ENCODE measurements at regions not wholly inside any gene's neighbourhood (a gene's known extent, or its start where the extent isn't known, plus 50 kb on each side); places are given as distances from the start of the nearest gene placed in this dataset.

- 43% methylated on average over 7 of the region's 7 CpGs for WGBS (ENCODE audit: insufficient coverage)
- Histone ChIP-seq H3K4me1 (ENCODE audit: control insufficient read depth, insufficient read depth, low read length) (peaks cover 44% of the 10 kb centered on the region), H3K27ac (ENCODE audit: low read depth, low read length) (peak overlapping the region; percentile 50), H3K4me3 (ENCODE audit: low read depth, low read length) (no peak overlapping the region), H3K27me3 (ENCODE audit: control insufficient read depth, insufficient read depth, low read length) (no peaks in the 10 kb centered on the region), H3K9me3 (ENCODE audit: control insufficient read depth, insufficient read depth, low read length) (no peaks in the 10 kb centered on the region), H3K36me3 (ENCODE audit: control insufficient read depth, insufficient read depth, low read length) (no peaks in the 10 kb centered on the region)
- DNase-seq (ENCODE audit: low read depth in 4 of 6, low spot score in 6 of 6): peak in 1 of 6 donors; percentile 52
These were observed 80.6 kb upstream of the SYT13 start for GRCh38 chr11:45366619-45367190.

GRCh38 chr11:45365961-45366618 is 79.9 kb upstream of the SYT13 start:
- Histone ChIP-seq H3K36me3 (ENCODE audit: control insufficient read depth, insufficient read depth, low read length) (no peaks in the 10 kb centered on the region), H3K4me1 (ENCODE audit: control insufficient read depth, insufficient read depth, low read length) (peaks cover 38% of the 10 kb centered on the region), H3K4me3 (ENCODE audit: low read depth, low read length) (no peak overlapping the region), H3K27ac (ENCODE audit: low read depth, low read length) (peak overlapping the region; percentile 50), H3K27me3 (ENCODE audit: control insufficient read depth, insufficient read depth, low read length) (no peaks in the 10 kb centered on the region), H3K9me3 (ENCODE audit: control insufficient read depth, insufficient read depth, low read length) (no peaks in the 10 kb centered on the region)
- WGBS (ENCODE audit: insufficient coverage): 45% methylated on average over 13 of the region's 16 CpGs
- peak in 3 of 6 donors; percentile 26 to 70 (median 60) for DNase-seq (ENCODE audit: low read depth in 4 of 6, low spot score in 6 of 6)

GRCh38 chr11:45362636-45363035 is 76.5 kb upstream of the SYT13 start:
- no CpG with 5 or more reads among the region's 3 CpGs for WGBS (ENCODE audit: insufficient coverage)
- no peak overlapping the region for H3K4me3 ChIP-seq (ENCODE audit: low read depth, low read length)
- H3K9me3 ChIP-seq (ENCODE audit: control insufficient read depth, insufficient read depth, low read length): no peaks in the 10 kb centered on the region
- no peak for DNase-seq (ENCODE audit: low read depth in 4 of 6, low spot score in 6 of 6)
- H3K27me3 ChIP-seq (ENCODE audit: control insufficient read depth, insufficient read depth, low read length): no peaks in the 10 kb centered on the region
- peaks cover 17% of the 10 kb centered on the region for H3K4me1 ChIP-seq (ENCODE audit: control insufficient read depth, insufficient read depth, low read length)
- H3K36me3 ChIP-seq (ENCODE audit: control insufficient read depth, insufficient read depth, low read length): no peaks in the 10 kb centered on the region
- H3K27ac ChIP-seq (ENCODE audit: low read depth, low read length): no peak overlapping the region

- no peak for DNase-seq (ENCODE audit: low read depth in 4 of 6, low spot score in 6 of 6)
These were observed 75.4 kb upstream of the SYT13 start for GRCh38 chr11:45361551-45361950.

GRCh38 chr11:45355706-45356041 is 69.5 kb upstream of the SYT13 start:
- peak in 1 of 6 donors; percentile 37 for DNase-seq (ENCODE audit: low read depth in 4 of 6, low spot score in 6 of 6)
- WGBS (ENCODE audit: insufficient coverage): 0% methylated on average over 3 of the region's 5 CpGs
- Histone ChIP-seq H3K27ac (ENCODE audit: low read depth, low read length) (peak overlapping the region; percentile 65), H3K36me3 (ENCODE audit: control insufficient read depth, insufficient read depth, low read length) (no peaks in the 10 kb centered on the region), H3K27me3 (ENCODE audit: control insufficient read depth, insufficient read depth, low read length) (no peaks in the 10 kb centered on the region), H3K4me3 (ENCODE audit: low read depth, low read length) (peak overlapping the region; percentile 63), H3K4me1 (ENCODE audit: control insufficient read depth, insufficient read depth, low read length) (no peaks in the 10 kb centered on the region), H3K9me3 (ENCODE audit: control insufficient read depth, insufficient read depth, low read length) (no peaks in the 10 kb centered on the region)

More at GRCh38 chr11:45361551-45361950, 75.4 kb upstream of the SYT13 start:
- Histone ChIP-seq H3K4me1 (ENCODE audit: control insufficient read depth, insufficient read depth, low read length) (peaks cover 11% of the 10 kb centered on the region), H3K27ac (ENCODE audit: low read depth, low read length) (no peak overlapping the region), H3K9me3 (ENCODE audit: control insufficient read depth, insufficient read depth, low read length) (no peaks in the 10 kb centered on the region), H3K36me3 (ENCODE audit: control insufficient read depth, insufficient read depth, low read length) (no peaks in the 10 kb centered on the region), H3K4me3 (ENCODE audit: low read depth, low read length) (no peak overlapping the region), H3K27me3 (ENCODE audit: control insufficient read depth, insufficient read depth, low read length) (no peaks in the 10 kb centered on the region)
- 83% methylated on average over 1 of the region's 2 CpGs for WGBS (ENCODE audit: insufficient coverage)

- Histone ChIP-seq H3K9me3 (ENCODE audit: control insufficient read depth, insufficient read depth, low read length) (no peaks in the 10 kb centered on the region), H3K27ac (ENCODE audit: low read depth, low read length) (peak overlapping the region; percentile 65), H3K36me3 (ENCODE audit: control insufficient read depth, insufficient read depth, low read length) (no peaks in the 10 kb centered on the region), H3K4me1 (ENCODE audit: control insufficient read depth, insufficient read depth, low read length) (no peaks in the 10 kb centered on the region), H3K27me3 (ENCODE audit: control insufficient read depth, insufficient read depth, low read length) (no peaks in the 10 kb centered on the region), H3K4me3 (ENCODE audit: low read depth, low read length) (peak overlapping the region; percentile 63)
- DNase-seq (ENCODE audit: low read depth in 4 of 6, low spot score in 6 of 6): peak; percentile 87 to 99 (median 96)
- WGBS (ENCODE audit: insufficient coverage): 7% methylated on average over 23 of the region's 30 CpGs
These were observed 69.0 kb upstream of the SYT13 start for GRCh38 chr11:45354976-45355705.

- no peak for DNase-seq (ENCODE audit: low read depth in 4 of 6, low spot score in 6 of 6)
- H3K4me1 ChIP-seq (ENCODE audit: control insufficient read depth, insufficient read depth, low read length): peaks cover 4% of the 10 kb centered on the region
- H3K9me3 ChIP-seq (ENCODE audit: control insufficient read depth, insufficient read depth, low read length): no peaks in the 10 kb centered on the region
- H3K27ac ChIP-seq (ENCODE audit: low read depth, low read length): no peak overlapping the region
- H3K4me3 ChIP-seq (ENCODE audit: low read depth, low read length): no peak overlapping the region
- no peaks in the 10 kb centered on the region for H3K36me3 ChIP-seq (ENCODE audit: control insufficient read depth, insufficient read depth, low read length)
- WGBS (ENCODE audit: insufficient coverage): 100% methylated on average over 1 of the region's 1 CpG
- no peaks in the 10 kb centered on the region for H3K27me3 ChIP-seq (ENCODE audit: control insufficient read depth, insufficient read depth, low read length)
These were observed 62.6 kb upstream of the SYT13 start for GRCh38 chr11:45348729-45349128.

- no peak overlapping the region for H3K4me3 ChIP-seq (ENCODE audit: low read depth, low read length)
- WGBS (ENCODE audit: insufficient coverage): 8% methylated on average over 4 of the region's 12 CpGs
- H3K27ac ChIP-seq (ENCODE audit: low read depth, low read length): peak overlapping the region; percentile 49
- H3K4me1 ChIP-seq (ENCODE audit: control insufficient read depth, insufficient read depth, low read length): peaks cover 4% of the 10 kb centered on the region
- H3K36me3 ChIP-seq (ENCODE audit: control insufficient read depth, insufficient read depth, low read length): no peaks in the 10 kb centered on the region
- no peaks in the 10 kb centered on the region for H3K9me3 ChIP-seq (ENCODE audit: control insufficient read depth, insufficient read depth, low read length)
- no peaks in the 10 kb centered on the region for H3K27me3 ChIP-seq (ENCODE audit: control insufficient read depth, insufficient read depth, low read length)
- peak in 2 of 6 donors; percentile 34 to 64 for DNase-seq (ENCODE audit: low read depth in 4 of 6, low spot score in 6 of 6)
These were observed 61.4 kb upstream of the SYT13 start for GRCh38 chr11:45347348-45348082.

GRCh38 chr11:45345491-45345890 is 59.4 kb upstream of the SYT13 start:
- H3K9me3 ChIP-seq (ENCODE audit: control insufficient read depth, insufficient read depth, low read length): no peaks in the 10 kb centered on the region
- H3K4me1 ChIP-seq (ENCODE audit: control insufficient read depth, insufficient read depth, low read length): peaks cover 7% of the 10 kb centered on the region
- no peak overlapping the region for H3K4me3 ChIP-seq (ENCODE audit: low read depth, low read length)
- 94% methylated on average over 1 of the region's 2 CpGs for WGBS (ENCODE audit: insufficient coverage)
- no peak overlapping the region for H3K27ac ChIP-seq (ENCODE audit: low read depth, low read length)
- H3K36me3 ChIP-seq (ENCODE audit: control insufficient read depth, insufficient read depth, low read length): no peaks in the 10 kb centered on the region
- DNase-seq (ENCODE audit: low read depth in 4 of 6, low spot score in 6 of 6): no peak
- H3K27me3 ChIP-seq (ENCODE audit: control insufficient read depth, insufficient read depth, low read length): no peaks in the 10 kb centered on the region

Data from spinal cord (tissue), 9 donors.